Activated naive CD4-positive, alpha-beta T cell treated with anti-CD3 and anti-CD28 coated beads, Interleukin-2, amount 50 U/mL, for 72 hours (primary cell): ENCODE measurements at regions not wholly inside any gene's neighbourhood (a gene's known extent, or its start where the extent isn't known, plus 50 kb on each side); places are given as distances from the start of the nearest gene placed in this dataset.

Source experiments
- ATAC-seq, 2 donors: fragments of 150-1000 bp; cut with Tn5 transposase; 2 replicates each; pipeline ENCODE4 v1.10.0; 2021; ENCODE audit warnings: mild to moderate bottlenecking in 2 of 2, moderate library complexity in 2 of 2
- DNase-seq, 2 donors: peaks; one replicate each; pipeline ENCODE4 v3.0.0; 2021 to 2022; ENCODE audit warnings: low spot score in 2 of 2
- H3K27ac Mint-ChIP-seq, 2 donors: one replicate each; pipeline ENCODE4 v1.8.0; 2022; ENCODE audit warnings: mild to moderate bottlenecking in 2 of 2, mixed read lengths in 2 of 2
- H3K36me3 Mint-ChIP-seq, 2 donors: one replicate each; pipeline ENCODE4 v1.8.0; 2022; ENCODE audit warnings: mixed read lengths in 2 of 2
- H3K9me3 Mint-ChIP-seq, 2 donors: one replicate each; pipeline ENCODE4 v1.8.0; 2022; ENCODE audit warnings: mixed read lengths in 2 of 2

DNA sequence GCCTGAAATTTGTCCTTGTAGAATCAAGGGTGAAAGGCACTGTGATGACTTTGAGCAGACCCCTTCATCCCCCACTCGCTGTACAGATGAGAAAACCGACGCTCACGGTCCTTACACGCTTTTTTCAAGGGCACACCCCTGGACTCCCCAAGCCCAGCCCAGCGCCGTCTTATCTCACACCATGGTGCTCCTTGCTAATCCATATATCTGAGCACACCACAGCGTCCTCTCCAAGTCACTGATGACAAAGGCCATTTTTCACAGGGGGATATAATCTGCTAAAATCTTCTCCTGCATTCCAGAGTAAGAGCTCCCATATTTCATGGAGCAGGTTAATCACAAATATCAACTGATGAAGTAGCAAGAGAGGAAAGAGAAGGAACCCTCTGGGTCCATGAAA is 486.3 kb downstream of the BCOR start:
- ATAC-seq (no peak), DNase-seq (no peak)
- Mint-ChIP-seq H3K27ac (no peak overlapping the region), H3K36me3 (peaks cover 0 to 1% of the 10 kb centered on the region in 2 donors), H3K9me3 (peaks cover under 1% of the 10 kb centered on the region in 2 donors)

DNA sequence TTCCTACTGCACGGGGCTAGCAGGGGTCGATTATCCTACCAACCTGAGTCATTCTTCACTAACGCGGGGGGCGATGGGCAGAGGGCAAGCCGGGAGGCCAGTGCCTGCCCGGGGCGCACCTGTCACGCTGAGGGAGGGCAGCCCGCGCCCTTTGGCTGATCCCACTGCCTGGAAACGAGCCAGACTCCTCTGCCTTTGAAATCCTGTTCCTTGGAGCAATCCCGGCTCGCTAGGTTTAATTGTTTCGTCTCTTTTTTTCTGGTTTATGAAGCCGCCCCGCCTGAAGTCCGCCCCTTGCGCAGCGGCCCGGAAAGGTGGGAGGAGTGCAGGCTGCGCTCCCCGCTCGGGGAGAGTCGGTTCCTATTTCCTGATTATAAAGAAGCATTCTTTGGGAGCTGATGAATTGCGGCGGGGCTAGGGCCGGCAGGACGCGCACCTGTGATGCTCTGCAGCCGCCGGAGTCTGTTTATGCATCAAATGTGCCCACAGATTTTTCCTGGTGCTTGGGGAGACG is 484.2 kb downstream of the BCOR start:
- peaks cover 10 to 17% of the 10 kb centered on the region in 2 donors for H3K9me3 Mint-ChIP-seq
- ATAC-seq (peak; percentile 13 to 39), DNase-seq (peak; percentile 9 to 56)
- H3K36me3 Mint-ChIP-seq, result peaks cover 0 to 11% of the 10 kb centered on the region in 2 donors
- peak overlapping the region; percentile 89 to 98 for H3K27ac Mint-ChIP-seq

DNA sequence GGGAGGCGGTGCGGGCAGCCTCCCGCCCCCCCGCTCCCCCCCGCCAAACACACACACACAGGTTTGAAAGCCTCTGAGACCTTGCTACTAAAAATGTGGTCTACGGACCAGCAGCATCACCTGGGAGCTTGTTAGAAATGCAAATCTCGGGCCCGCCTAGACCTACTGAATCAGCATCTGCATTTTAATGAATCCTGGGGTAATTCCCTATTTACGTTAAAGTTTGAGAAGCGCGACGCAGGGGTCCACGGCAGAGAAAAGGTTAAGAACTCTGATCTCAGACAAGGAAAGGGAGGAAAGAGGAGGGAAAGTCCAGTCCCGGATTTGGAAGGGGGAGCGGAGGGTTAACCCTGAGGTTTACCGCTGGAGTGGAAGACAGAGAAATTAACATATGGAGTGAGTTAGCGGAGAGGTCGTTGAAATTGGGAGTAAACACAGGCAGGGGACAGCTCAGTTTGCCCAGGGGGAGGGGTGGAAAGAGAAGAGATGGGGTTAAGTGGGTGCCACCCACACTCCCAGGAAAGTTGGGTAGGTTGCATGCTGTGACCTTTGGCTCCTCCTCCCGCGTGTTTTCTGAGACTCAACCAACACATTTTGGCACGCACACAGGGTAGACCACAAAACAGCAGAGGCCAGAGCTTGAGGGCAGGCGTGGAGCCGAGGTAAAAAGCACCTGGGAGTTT is 483.6 kb downstream of the BCOR start:
- ATAC-seq, result peak; percentile 83 to 86
- peaks cover 0 to 11% of the 10 kb centered on the region in 2 donors for H3K36me3 Mint-ChIP-seq
- peak overlapping the region; percentile 89 to 98 for H3K27ac Mint-ChIP-seq

DNA sequence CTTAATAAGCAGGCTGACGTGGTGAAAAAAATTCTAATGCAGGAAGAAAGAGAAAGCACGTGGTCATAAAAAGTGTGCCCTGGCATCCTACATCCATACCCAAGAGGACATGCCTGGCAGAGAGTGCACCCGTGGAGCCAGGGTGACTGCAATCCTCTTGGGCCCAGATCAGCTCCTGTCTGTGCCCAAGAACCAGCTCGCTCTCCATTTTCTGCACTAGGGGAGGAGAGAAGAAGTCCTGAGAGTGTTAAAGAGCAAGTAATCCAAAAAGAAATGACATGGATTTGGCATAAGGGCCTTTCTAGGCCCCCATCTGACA is 483.1 kb downstream of the BCOR start:
- Mint-ChIP-seq H3K36me3 (peaks cover 0 to 11% of the 10 kb centered on the region in 2 donors), H3K27ac (peak overlapping the region; percentile 89 to 98), H3K9me3 (peaks cover 10 to 17% of the 10 kb centered on the region in 2 donors)
- DNase-seq (peak in 1 of 2 donors; percentile 4), ATAC-seq (peak in 1 of 2 donors; percentile 58)

More for the DNA sequence above, 483.6 kb downstream of the BCOR start:
- DNase-seq, result peak; percentile 55 to 88
- H3K9me3 Mint-ChIP-seq, result peaks cover 10 to 17% of the 10 kb centered on the region in 2 donors

DNA sequence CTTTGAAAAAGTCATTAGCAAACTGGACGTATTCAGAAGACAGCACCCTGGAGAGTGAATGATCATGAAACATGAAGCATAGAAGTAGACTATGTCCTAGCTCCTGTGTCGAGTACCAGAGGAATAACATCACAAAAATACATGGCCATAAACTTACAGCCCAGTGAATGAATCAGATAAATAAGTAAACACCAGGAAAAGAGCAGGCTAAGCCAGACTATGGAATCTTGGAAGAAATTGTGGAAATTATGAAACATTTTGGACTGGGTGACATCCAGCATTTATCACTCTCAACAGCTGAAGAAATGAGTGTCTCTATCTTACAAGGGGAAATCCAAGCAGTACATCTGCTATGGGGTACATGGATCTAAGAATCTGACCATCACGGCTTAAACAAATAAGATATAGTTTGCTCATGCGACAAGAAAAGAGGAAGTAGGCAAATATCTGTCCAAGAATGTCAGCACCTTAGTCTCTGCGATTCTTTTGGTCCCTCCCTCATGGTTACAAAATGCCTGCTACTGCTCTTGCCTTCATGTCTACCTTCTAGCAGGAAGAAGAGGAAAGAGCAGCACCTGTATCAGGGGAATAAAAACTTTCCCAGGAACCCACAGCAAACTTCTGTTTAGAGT is 481.5 kb downstream of the BCOR start:
- no peak for DNase-seq
- peaks cover 16 to 22% of the 10 kb centered on the region in 2 donors for H3K9me3 Mint-ChIP-seq
- H3K27ac Mint-ChIP-seq, result no peak overlapping the region
- ATAC-seq, result no peak
- peaks cover 0 to 11% of the 10 kb centered on the region in 2 donors for H3K36me3 Mint-ChIP-seq

DNA sequence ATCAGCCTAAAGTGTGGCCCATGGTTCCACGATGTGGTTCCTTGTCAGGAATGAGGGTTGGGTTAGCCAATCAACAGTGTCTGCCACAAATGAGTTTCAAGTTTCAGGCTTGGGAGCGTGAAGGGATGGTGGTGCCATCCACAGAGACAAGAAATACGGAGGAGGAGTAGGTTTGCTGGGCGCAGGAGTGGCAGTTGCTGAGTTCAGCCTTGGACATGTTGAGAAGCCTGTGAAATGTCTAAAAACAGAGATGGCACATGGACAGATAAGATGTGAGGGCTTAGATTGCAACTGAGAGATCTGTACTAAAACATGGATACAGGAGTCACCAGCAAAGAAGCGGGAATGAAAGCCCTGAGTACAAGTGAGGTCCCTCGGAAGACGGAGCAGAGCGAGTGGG is 481.0 kb downstream of the BCOR start:
- Mint-ChIP-seq H3K9me3 (peaks cover 16 to 22% of the 10 kb centered on the region in 2 donors), H3K36me3 (peaks cover 5 to 11% of the 10 kb centered on the region in 2 donors), H3K27ac (no peak overlapping the region)
- ATAC-seq (no peak), DNase-seq (no peak)

DNA sequence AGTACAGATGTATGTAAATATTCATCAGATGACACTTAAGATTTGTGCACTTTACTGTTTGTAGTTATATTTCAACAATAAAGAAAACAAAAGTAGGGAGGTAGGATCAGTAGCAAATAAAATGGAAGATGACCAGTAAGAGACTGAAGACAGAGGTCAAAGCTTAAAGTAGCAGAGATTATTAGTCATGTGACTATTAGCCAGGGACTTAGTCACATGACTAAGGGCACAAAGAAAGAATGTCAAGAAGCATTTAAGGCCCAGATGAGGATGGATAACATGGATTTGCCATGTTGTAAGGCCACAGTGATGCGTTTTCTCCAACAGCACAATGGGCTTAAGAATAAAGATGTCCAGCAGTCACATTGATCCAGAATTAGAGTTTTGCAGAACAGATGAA is 479.6 kb downstream of the BCOR start:
- DNase-seq, result no peak
- H3K9me3 Mint-ChIP-seq, result peaks cover 16 to 22% of the 10 kb centered on the region in 2 donors
- H3K27ac Mint-ChIP-seq, result no peak overlapping the region
- no peak for ATAC-seq
- H3K36me3 Mint-ChIP-seq, result peaks cover 10 to 11% of the 10 kb centered on the region in 2 donors

DNA sequence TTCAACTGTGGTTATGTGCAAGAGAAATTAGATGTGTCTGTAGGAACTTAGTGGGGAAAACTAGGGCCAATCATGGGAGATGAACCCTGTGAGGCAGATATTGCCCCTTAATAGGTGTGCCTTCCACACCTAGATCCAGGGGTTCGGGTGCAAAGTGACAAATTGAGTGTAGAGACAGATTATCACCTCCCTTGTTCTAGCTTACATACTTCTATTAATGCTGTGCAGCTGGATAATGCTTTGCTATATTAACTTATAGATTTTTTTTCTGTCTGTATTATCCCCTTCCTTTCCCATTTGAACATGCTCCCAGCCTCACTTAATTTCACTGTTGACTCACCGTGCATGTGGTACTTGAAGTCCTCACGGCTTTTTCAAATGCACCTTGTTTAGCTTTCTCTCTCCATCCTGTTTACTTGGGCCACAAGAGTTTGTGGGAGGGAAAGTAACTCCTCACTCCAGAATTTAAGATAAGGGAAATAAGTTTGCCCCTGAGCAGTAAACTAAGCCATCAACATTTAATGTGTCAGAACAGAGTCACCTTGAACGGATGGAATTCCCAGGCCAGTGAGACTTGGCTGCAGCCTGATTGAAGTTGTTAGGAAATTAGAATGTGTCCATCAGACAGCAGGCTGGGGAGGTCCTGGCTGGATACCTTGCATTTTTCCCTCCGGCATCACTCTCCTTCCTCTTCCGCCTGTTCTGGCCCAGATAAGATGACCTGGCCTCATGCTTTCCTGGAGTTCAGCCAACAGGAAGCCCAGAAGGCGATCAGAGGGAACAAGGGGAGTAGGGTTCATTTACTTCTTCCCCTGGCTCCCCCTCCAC is 478.4 kb downstream of the BCOR start:
- Mint-ChIP-seq H3K9me3 (peaks cover 16 to 22% of the 10 kb centered on the region in 2 donors), H3K27ac (no peak overlapping the region), H3K36me3 (peaks cover 10 to 11% of the 10 kb centered on the region in 2 donors)
- no peak for ATAC-seq
- DNase-seq, result no peak

DNA sequence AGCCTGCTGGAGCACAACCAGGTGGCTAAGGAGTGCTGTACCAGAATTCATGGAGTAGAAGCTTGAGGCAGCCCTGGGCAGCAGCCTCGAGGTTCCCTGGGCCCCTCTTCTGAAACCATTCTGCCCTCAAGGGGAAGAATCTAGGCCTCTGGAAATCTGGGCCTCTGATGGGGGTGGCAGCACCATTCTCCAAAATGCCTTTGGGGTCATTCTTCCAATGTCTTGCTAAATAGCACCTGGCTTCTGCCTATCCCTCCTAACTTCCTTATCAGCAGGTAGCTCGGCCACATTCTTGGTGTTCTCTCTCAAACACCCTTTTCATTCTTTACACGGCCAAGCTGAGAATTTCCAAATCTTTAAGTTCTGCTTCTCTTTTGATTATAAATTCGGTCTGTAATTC is 473.6 kb downstream of the BCOR start:
- Mint-ChIP-seq H3K9me3 (peaks cover 6% of the 10 kb centered on the region in 2 donors), H3K27ac (no peak overlapping the region), H3K36me3 (peaks cover 0 to 10% of the 10 kb centered on the region in 2 donors)
- ATAC-seq (no peak), DNase-seq (no peak)

DNA sequence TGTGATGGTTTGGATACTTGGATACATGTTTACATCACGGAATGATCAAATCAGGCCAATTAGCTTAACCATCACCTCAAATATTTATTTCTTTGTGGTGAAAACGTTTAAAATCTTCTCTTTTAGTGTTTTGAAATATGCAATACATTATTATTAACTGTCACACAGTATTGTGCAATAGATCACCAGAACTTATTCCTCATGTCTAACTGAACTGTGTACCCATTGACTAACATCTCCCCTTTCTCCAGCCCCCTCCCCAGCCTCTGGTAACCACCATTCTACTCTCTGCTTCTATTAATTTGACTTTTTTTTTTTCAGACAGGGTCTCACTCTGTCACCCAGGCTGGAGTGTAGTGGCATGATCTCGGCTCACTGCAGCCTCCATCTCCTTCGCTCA is 471.9 kb downstream of the BCOR start:
- H3K9me3 Mint-ChIP-seq, result no peaks in the 10 kb centered on the region
- H3K36me3 Mint-ChIP-seq, result peaks cover 0 to 10% of the 10 kb centered on the region in 2 donors
- DNase-seq (no peak), ATAC-seq (no peak)
- H3K27ac Mint-ChIP-seq, result peak overlapping the region in 1 of 2 donors; percentile 35

DNA sequence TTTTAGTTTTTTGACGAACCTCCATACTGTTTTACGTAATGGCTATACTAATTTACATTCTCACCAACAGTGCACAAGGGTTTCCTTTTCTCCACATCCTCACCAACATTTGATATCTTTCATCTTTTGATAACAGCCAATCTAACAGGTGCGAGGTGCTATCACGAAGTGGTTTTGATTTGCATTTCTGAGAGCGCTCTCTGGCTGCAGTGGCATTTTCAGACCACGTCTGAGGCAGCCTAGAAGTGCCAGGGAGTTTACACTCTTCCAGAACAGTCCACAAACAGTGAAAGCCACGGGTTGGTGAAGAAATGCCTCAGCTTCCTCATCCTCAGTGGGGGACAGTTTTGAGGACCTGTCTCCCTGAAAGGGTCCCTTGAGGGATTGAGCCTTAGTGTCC is 471.0 kb downstream of the BCOR start:
- Mint-ChIP-seq H3K27ac (peak overlapping the region in 1 of 2 donors; percentile 35), H3K36me3 (peaks cover 0 to 6% of the 10 kb centered on the region in 2 donors), H3K9me3 (no peaks in the 10 kb centered on the region)
- ATAC-seq, result peak; percentile 26 to 47
- no peak for DNase-seq

DNA sequence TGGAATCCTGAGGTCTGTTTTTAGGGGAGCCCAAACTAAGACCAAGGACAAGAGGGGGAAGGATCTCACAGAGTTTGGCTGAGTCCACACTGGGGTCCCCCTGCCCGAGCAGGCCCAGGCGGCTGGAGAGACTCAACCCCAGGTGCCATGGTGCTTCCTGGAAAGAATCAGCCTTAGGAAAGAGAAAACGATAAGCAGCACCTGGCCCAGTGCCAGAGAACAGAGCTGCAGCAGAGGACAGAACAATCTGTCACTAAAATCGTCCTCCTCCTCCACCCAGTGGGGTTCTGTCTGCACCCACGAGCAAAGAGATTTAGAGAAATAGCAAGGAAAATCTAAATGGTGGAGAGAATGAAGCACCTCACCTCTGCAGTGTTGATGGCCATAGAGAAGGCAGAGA is 470.5 kb downstream of the BCOR start:
- ATAC-seq, result peak in 1 of 2 donors; percentile 11
- Mint-ChIP-seq H3K9me3 (no peaks in the 10 kb centered on the region), H3K36me3 (peaks cover 0 to under 1% of the 10 kb centered on the region in 2 donors), H3K27ac (peak overlapping the region in 1 of 2 donors; percentile 36)
- DNase-seq, result no peak

DNA sequence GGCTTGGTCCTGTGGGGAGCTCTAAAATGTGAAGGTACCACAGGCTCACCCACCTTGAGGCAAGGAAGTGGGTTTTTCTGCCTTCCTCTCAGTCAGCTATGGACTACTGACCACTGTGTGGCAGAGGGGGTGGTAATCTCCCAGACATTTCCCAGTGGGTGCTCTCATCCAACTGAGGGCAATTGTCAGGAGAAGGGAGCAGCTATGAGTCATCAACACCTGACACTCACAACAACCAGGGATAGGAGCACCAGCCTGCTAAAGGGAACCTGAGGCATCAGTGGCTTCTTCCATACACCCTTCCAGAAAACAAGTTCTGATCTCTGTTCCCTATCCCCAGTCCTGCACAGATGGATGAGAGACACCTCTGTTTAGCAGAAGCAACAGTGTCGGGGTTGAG is 468.8 kb downstream of the BCOR start:
- DNase-seq (no peak), ATAC-seq (no peak)
- Mint-ChIP-seq H3K27ac (no peak overlapping the region), H3K36me3 (no peaks in the 10 kb centered on the region), H3K9me3 (no peaks in the 10 kb centered on the region)

DNA sequence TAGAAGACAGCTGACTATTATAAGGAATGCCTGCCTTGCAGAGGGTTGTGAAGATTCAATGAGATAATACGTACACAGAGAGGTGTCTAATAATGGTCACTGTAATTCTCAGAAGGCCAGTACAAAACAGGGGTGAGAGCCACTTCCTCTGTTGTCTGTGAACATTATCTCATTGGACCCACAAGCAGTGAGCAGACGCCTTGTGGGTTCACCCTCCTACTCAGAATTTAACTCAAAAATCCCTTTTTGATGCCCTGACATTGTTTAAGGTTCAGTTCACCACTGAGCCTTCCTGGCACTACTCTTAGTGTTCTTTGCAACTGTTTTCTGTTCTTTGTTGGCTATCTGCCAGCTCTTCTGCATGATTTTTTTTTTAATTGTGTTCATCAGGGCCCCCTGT is 467.4 kb downstream of the BCOR start:
- ATAC-seq, result peak; percentile 38 to 52
- DNase-seq, result no peak
- H3K36me3 Mint-ChIP-seq, result no peaks in the 10 kb centered on the region
- H3K9me3 Mint-ChIP-seq, result no peaks in the 10 kb centered on the region
- H3K27ac Mint-ChIP-seq, result no peak overlapping the region

DNA sequence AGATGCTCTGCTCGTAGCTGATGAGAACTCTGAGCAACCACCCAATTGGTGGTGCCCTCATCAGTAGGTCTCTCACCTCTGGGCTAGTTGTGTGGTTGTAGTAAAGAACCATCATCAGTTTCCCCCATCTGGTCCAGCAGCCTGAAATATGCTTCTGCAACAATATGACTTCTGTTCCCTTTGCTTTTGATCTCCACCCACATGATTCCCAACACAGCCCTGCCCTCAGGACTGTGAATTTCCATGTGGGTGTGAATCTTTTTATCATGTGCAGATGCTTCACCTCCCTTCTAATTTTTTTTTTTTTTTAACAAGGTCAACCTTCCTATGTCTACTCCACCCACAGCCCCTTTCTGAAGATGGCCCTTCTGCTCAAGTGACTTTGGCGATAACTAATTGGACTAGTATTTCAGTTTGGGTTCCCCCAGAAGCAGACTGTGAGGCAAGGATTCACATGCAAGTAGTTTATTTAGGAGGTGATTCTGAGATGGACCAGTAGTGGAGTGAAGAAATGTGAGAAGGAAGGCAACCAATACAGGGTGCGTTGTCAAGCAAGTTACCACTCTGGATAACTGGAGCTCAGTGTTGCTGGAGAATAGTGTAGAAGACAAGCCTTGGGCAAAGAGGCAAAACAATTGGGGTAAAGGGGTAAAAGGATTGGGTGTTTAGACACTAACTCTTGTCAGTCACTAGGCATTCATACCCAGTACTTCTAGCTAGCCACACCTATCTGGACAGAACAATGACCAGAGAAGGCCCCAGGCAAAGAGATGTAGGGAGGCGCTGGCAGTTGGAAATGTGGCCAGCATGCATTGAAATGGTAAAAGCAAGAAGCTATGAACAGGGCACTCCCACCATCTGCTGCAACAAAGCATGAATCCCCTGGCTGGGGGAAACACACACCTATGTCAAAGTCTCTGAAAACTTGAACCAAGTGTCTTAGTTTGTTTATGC is 466.2 kb downstream of the BCOR start:
- Mint-ChIP-seq H3K36me3 (no peaks in the 10 kb centered on the region), H3K27ac (peak overlapping the region in 1 of 2 donors; percentile 9), H3K9me3 (no peaks in the 10 kb centered on the region)
- ATAC-seq (no peak), DNase-seq (no peak)

DNA sequence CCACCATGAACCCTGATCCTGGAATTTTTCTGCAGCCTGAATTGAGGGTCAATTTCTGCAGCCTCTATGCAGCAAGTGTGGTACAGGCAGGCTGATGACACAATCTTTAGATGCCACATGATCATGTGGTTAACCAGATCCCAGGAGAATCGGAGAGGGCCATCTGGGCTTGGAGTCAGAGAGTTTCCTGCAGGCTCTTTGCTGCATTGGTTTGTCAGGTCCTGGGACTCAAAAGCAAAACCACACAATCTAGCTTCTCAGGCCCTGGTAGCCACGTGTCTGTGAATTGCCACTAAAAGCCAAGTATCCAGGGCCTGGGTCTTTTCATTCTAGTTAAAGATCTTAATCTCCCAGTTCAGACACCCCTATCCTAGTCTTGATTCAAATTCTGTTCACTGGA is 464.5 kb downstream of the BCOR start:
- H3K27ac Mint-ChIP-seq, result no peak overlapping the region
- no peak for DNase-seq
- no peak for ATAC-seq
- no peaks in the 10 kb centered on the region for H3K9me3 Mint-ChIP-seq
- H3K36me3 Mint-ChIP-seq, result no peaks in the 10 kb centered on the region
